GM12873 (cell line): ENCODE measurements at regions not wholly inside any gene's neighbourhood (a gene's known extent, or its start where the extent isn't known, plus 50 kb on each side); places are given as distances from the start of the nearest gene placed in this dataset.

Experiments used
- TF ChIP-seq, protein P1 (sequence below): IDR thresholded peaks from 2 replicates; pipeline ENCODE4 v1.5.1; 2012; ENCODE audit warnings: low read depth, mild to moderate bottlenecking, moderate library complexity, low read length, control low read depth; ENCODE audit not compliant: insufficient read depth; ENCODE audit errors: missing control alignments

DNA sequence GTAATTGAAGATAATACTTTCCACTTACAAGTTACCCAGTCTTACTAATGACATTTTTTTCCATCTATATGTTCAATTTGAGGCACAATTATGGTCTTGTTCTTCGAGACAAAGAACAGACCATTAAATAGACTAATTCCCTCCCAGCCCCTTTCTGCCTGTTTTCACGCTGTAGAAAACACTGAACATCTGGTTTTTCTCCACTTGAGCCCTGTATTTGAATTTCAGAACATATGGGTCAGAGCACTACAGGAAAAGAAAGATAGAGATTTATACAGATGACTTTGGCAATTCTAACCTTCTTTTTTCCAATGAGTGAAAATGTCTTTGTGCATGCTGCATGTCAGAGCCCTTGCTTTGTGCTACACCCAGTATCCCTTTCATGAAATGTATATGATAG lies 506.9 kb downstream of the LRRC70 start:
- TF ChIP-seq, protein P1, sequence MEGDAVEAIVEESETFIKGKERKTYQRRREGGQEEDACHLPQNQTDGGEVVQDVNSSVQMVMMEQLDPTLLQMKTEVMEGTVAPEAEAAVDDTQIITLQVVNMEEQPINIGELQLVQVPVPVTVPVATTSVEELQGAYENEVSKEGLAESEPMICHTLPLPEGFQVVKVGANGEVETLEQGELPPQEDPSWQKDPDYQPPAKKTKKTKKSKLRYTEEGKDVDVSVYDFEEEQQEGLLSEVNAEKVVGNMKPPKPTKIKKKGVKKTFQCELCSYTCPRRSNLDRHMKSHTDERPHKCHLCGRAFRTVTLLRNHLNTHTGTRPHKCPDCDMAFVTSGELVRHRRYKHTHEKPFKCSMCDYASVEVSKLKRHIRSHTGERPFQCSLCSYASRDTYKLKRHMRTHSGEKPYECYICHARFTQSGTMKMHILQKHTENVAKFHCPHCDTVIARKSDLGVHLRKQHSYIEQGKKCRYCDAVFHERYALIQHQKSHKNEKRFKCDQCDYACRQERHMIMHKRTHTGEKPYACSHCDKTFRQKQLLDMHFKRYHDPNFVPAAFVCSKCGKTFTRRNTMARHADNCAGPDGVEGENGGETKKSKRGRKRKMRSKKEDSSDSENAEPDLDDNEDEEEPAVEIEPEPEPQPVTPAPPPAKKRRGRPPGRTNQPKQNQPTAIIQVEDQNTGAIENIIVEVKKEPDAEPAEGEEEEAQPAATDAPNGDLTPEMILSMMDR: no peak

DNA sequence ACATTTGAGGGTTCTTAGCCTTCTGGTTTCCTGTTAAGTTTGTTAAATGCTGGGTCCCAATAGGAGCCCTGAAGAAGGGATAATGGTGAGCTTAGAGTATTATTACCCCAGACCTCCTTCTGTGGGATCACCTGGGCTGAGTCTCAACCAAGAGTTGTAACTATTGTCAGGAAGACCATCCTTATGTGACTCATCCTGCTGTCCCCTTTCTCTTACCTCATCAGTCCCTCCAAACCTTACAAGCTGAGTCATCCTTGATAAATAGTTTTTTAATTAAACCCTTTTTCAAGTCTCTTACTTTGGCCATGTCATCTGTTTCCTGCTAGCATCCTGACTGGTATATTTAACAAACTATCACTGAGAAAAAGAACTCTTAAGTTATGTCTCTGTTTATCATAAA lies 502.8 kb downstream of the LRRC70 start:
- TF ChIP-seq, protein P1: no peak

- TF ChIP-seq, protein P1: no peak
Measured at GRCh38 chr5:63070001-63070400, 491.4 kb downstream of the LRRC70 start.

DNA sequence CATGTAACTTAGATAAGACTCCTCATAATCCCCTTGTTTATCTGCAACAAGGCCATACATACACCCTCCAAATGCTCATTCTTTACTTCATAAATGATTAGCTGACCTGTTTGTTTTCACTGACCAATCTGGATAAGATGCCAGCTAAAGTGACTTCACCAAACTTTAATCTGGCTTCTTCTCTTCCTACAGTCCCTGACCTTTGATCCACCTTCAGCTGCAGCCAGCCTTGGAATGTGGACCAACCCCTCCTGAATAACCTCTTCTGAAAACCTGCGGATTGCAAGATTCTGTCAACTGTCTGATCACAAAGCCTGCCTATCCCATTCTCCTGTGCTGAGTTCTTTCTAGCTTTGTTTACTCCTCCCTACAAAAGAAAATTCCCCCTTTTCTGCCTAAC lies 476.8 kb downstream of the LRRC70 start:
- TF ChIP-seq, protein P1: no peak

DNA sequence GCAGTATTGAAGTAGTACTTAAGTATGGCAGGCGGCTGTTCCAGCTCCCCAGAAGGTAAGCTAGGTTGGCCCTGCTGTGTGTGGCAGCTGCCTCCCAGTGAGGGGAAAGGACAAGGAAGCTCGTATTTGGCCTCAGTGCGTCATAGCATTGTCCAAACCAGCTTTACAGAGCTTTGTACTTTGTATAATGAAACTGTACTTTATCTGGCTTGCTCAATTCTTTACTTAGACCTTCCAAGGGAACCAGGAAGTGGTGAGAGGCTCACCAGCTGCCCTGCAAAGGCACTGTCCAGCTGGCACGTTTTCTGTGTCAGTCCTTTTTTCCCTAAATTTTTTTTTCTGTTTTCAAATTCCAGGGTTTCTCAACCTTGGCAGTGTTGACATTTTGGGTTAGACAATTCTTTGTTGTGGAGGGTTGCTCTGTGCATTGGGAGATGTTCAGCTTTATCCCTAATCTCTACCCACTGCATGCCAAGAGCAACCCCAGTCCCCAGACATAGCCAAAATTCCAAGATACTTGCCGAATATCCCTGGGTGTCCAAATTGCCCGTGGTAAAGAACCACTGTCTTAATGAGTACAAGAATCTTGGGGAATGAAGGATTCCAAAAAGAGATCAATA lies 474.5 kb downstream of the LRRC70 start:
- TF ChIP-seq, protein P1: no peak

DNA sequence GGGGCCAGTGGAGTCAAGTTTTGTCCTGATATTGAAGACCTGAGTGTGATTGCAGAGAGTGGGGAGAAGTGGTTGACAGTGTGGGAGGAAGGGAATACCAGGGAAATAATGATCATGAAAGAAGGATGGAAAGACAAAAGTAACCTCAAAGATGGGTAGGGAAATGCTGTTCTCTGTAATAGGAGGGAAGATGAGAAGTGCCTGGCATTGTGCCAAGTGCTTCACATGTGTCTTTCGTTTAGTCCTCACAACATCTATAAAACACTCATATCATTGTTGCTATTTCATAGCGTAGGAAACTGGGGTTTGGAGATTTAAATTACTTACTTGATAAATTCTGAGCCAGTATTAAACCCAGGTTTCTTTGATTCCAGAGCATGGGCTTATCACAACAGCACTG lies 472.3 kb downstream of the LRRC70 start:
- TF ChIP-seq, protein P1: no peak

- TF ChIP-seq, protein P1: no peak
Measured at GRCh38 chr5:63049935-63050334, 471.3 kb downstream of the LRRC70 start.
